Right lobe of liver (tissue), 6 donors: ENCODE measurements at regions not wholly inside any gene's neighbourhood (a gene's known extent, or its start where the extent isn't known, plus 50 kb on each side); places are given as distances from the start of the nearest gene placed in this dataset.

Source experiments
- ATAC-seq, 4 donors: fragments of 200-7000 bp; cut with Tn5 transposase; one replicate each; pipeline ENCODE4 v1.9.1; 2020; ENCODE audit warnings: mild to moderate bottlenecking in 4 of 4, moderate library complexity in 4 of 4
- DNase-seq, 3 donors: peaks; one replicate each; pipeline ENCODE4 v3.0.0-alpha.2; 2020
- H3K27ac ChIP-seq, 3 donors: fragments of 200-600 bp; one replicate each; pipeline ENCODE4 v1.8.0; 2022
- H3K27me3 ChIP-seq, 2 donors: fragments of 200-600 bp; one replicate each; pipeline ENCODE4 v1.8.0; 2022
- H3K36me3 ChIP-seq, 4 donors: fragments of 200-600 bp; sonication (generic) in 1 of 4; one replicate each; pipeline versions ENCODE4 v1.5.1 to v1.8.0; 2017 to 2022; ENCODE audit warnings: control low read depth in 1 of 4
- H3K4me1 ChIP-seq, 4 donors: fragments of 200-600 bp; sonication (generic) in 1 of 4; one replicate each; pipeline versions ENCODE4 v1.5.1 to v1.8.0; 2017 to 2022; ENCODE audit warnings: control low read depth in 1 of 4
- H3K4me3 ChIP-seq, 3 donors: fragments of 200-600 bp; one replicate each; pipeline ENCODE4 v1.8.0; 2022
- H3K9me3 ChIP-seq, 4 donors: fragments of 200-600 bp; sonication (generic) in 1 of 4; one replicate each; pipeline versions ENCODE4 v1.5.1 to v1.8.0; 2017 to 2022; ENCODE audit warnings: control low read depth in 1 of 4
- CTCF ChIP-seq, 4 donors: fragments of 200-600 bp in 3 of 4; fragments of 450-650 bp in 1 of 4; IDR thresholded peaks; one replicate each; pipeline versions ENCODE4 v1.5.1 to v1.8.0; 2016 to 2022; ENCODE audit warnings: antibody characterized with exemption in 4 of 4, mild to moderate bottlenecking in 2 of 4
- POLR2A ChIP-seq: fragments of 450-650 bp; IDR thresholded peaks from one replicate; pipeline ENCODE4 v1.6.1; 2017; ENCODE audit warnings: antibody characterized with exemption, mild to moderate bottlenecking
- WGBS: methylation state at CpG from one replicate; pipeline ENCODE4 v1.1.6; 2018; ENCODE audit warnings: low coverage, low lambda C conversion rate; ENCODE audit not compliant: insufficient coverage; ENCODE audit errors: missing lambda C conversion rate; 5-methylcytosine and 5-hydroxymethylcytosine counted together
- intact Hi-C, 2 donors: fragments of 100-400 bp; cut with DNase I; formaldehyde crosslinking; loops; one replicate each; pipeline versions ENCODE4 v1.11.2 to v1.14.1; 2022
- microRNA counts: library from miRNA; unstranded; fragments of <30 nt; microRNA quantifications from one replicate; lab custom pipeline; 2016
- microRNA-seq, 2 donors: library from miRNA; unstranded; fragments of <30 nt; microRNA quantifications; one replicate each; pipeline ENCODE4, GENCODE V29; 2019 to 2020
- small RNA-seq, 2 experiments: library from RNA; depleted of rRNA; stranded (forward); fragments of <200 nt; gene quantifications; one replicate each; pipeline ENCODE3, GENCODE V24; 2016
- donor health status: DM: no; HTN: yes; CAD: no.
- donor health status: DM: no; HTN: no; CAD: no.
- donor health status: DM: no; HTN: no; CAD: no.
- donor health status: DM: no; HTN: yes; CAD: no.
- donor health status: DM: no; HTN: yes; CAD: no.

GRCh38 chr5:154535535-154535934, 57.5 kb upstream of the HAND1 start:
- Histone ChIP-seq H3K4me1 (no peaks in the 10 kb centered on the region), H3K27ac (no peak overlapping the region), H3K9me3 (no peaks in the 10 kb centered on the region), H3K36me3 (no peaks in the 10 kb centered on the region), H3K4me3 (no peak overlapping the region), H3K27me3 (no peaks in the 10 kb centered on the region)
- ATAC-seq, result no peak
- no peak for DNase-seq
- WGBS, result 47% methylated on average over 2 of the region's 2 CpGs
- TF ChIP-seq POLR2A (no peak), CTCF (IDR thresholded peaks at IDR 0.05) (no peak)
- intact Hi-C loops, result no loop called here

DNA sequence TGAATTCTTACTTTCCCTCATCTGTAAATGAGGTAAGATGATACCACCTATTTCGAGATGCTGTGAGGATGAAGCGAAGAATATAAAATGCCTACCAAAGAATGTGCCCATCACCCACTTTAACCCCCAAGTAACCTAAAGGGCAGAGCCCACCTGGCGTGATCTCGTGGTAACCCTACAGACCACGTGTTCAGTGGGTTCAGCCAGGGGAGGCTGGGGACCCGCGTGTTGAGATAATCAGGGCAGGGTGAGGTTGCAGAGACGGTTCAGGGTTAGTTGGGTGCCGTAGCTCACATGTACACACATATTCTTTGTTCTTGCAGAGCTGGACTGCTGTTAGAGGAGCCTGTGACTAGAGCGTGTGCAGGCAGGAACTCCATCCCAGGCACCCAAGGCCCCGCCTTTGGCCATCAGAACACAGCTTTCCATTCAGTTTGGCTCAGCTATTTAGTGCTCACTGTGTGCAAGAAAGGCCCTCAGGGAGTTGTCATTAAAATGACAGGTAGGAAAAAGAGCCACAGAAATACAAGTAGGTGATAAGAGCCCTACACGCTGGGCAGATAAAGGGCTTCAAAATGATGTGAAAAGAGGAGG, 56.5 kb upstream of the HAND1 start:
- WGBS, result 54% methylated on average over 2 of the region's 12 CpGs
- TF ChIP-seq CTCF (IDR thresholded peaks at IDR 0.05) (no peak), POLR2A (no peak)
- H3K27ac ChIP-seq, result no peak overlapping the region

DNA sequence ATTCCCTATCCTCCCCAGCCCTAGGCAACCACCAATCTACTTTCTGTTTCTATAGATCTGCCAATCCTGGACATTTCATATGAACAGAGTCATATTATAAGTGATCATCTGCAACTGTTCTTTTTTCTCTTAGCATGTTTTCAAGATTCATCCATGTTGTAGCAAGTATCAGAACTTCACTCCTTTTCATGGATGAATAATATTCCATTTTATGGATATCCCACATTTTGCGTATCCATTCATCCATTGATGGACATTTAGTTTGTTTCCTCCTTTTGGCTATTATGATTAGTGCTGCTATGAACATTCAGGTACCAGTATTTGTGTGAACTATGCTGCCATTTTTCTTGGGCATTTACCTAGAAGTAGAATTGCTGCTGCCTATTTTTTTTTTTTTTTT, 51.3 kb upstream of the HAND1 start:
- DNase-seq (no peak), ATAC-seq (no peak)
- intact Hi-C loops, result no loop called here
- H3K36me3 ChIP-seq, result no peaks in the 10 kb centered on the region
- H3K9me3 ChIP-seq, result no peaks in the 10 kb centered on the region
- H3K27me3 ChIP-seq, result no peaks in the 10 kb centered on the region
- H3K4me1 ChIP-seq, result no peaks in the 10 kb centered on the region
- H3K4me3 ChIP-seq, result no peak overlapping the region
- H3K27ac ChIP-seq, result no peak overlapping the region
- 91% methylated on average over 1 of the region's 1 CpG for WGBS
- TF ChIP-seq CTCF (IDR thresholded peaks at IDR 0.05) (no peak), POLR2A (no peak)

More for the DNA sequence above, 56.5 kb upstream of the HAND1 start:
- Histone ChIP-seq H3K9me3 (no peaks in the 10 kb centered on the region), H3K4me3 (no peak overlapping the region), H3K36me3 (no peaks in the 10 kb centered on the region), H3K27me3 (no peaks in the 10 kb centered on the region), H3K4me1 (no peaks in the 10 kb centered on the region)
- no peak for ATAC-seq
- intact Hi-C loops, result no loop called here
- no peak for DNase-seq

- Histone ChIP-seq H3K27ac (no peak overlapping the region), H3K4me1 (no peaks in the 10 kb centered on the region), H3K36me3 (no peaks in the 10 kb centered on the region), H3K9me3 (no peaks in the 10 kb centered on the region), H3K4me3 (no peak overlapping the region), H3K27me3 (no peaks in the 10 kb centered on the region)
- TF ChIP-seq CTCF (IDR thresholded peaks at IDR 0.05) (no peak), POLR2A (no peak)
- ATAC-seq (no peak), DNase-seq (no peak)
- intact Hi-C loops, result no loop called here
- 63% methylated on average over 5 of the region's 5 CpGs for WGBS
Measured at GRCh38 chr5:154528005-154528594, 50.1 kb upstream of the HAND1 start.

MicroRNAs encoded in the stretch of these regions (microRNA counts, 767-probe panel; counts per million panel counts)
- microRNA hsa-miR-1303 (lab: Ali Mortazavi, UCI) (237 counts per million), microRNA hsa-miR-3141 (lab: Ali Mortazavi, UCI) (237 counts per million)

Small RNA genes in the stretch of these regions (microRNA-seq; reads per million reads assigned to microRNA genes)
- gene MIR1303, result 0 reads per million in 2 donors
- 0 reads per million in 2 donors for gene MIR3141

Small RNA genes in the stretch of these regions (small RNA-seq; reads per million reads assigned to genes)
- 0 reads per million in 2 experiments for gene MIR1303
- 0 reads per million in 2 experiments for gene MIR3141
